GM23338 (cell line): ENCODE measurements at regions not wholly inside any gene's neighbourhood (a gene's known extent, or its start where the extent isn't known, plus 50 kb on each side); places are given as distances from the start of the nearest gene placed in this dataset.

Experiments used
- ATAC-seq: fragments of 200-7000 bp; cut with Tn5 transposase; 3 replicates; pipeline ENCODE4 v1.9.1; 2020
- DNase-seq: peaks from one replicate; pipeline ENCODE4 v3.0.0-alpha.2; 2015; ENCODE audit warnings: low spot score
- H2AFZ ChIP-seq: fragments of 200-600 bp; sonication (generic); 2 replicates; pipeline ENCODE4 v1.8.0; 2016; ENCODE audit warnings: antibody characterized with exemption, mild to moderate bottlenecking, moderate library complexity
- H3F3A ChIP-seq: fragments of 200-600 bp; sonication (generic); replicated peaks from 2 replicates; pipeline ENCODE4 v1.8.0; 2017; ENCODE audit warnings: antibody characterized with exemption, mixed run types, low read depth
- H3K27ac ChIP-seq: fragments of 200-600 bp; sonication (generic); 2 replicates; pipeline ENCODE4 v1.6.1; 2016; ENCODE audit warnings: low read depth
- H3K27me3 ChIP-seq: fragments of 200-600 bp; sonication (generic); 2 replicates; pipeline ENCODE4 v1.8.0; 2016; ENCODE audit warnings: mild to moderate bottlenecking, mixed run types, moderate library complexity; ENCODE audit not compliant: insufficient read depth
- H3K36me3 ChIP-seq: fragments of 200-600 bp; sonication (generic); 2 replicates; pipeline ENCODE4 v1.8.0; 2016; ENCODE audit warnings: mild to moderate bottlenecking; ENCODE audit not compliant: insufficient read depth
- H3K4me1 ChIP-seq: fragments of 200-600 bp; sonication (generic); 2 replicates; pipeline ENCODE4 v1.8.0; 2016; ENCODE audit warnings: mild to moderate bottlenecking, moderate library complexity; ENCODE audit not compliant: insufficient read depth
- H3K4me2 ChIP-seq: fragments of 200-600 bp; sonication (generic); 2 replicates; pipeline ENCODE4 v1.7.1; 2017; ENCODE audit warnings: mixed run types
- H3K4me3 ChIP-seq: fragments of 200-600 bp; sonication (generic); 2 replicates; pipeline ENCODE4 v1.6.1; 2016; ENCODE audit warnings: mixed run types
- H3K79me2 ChIP-seq: fragments of 200-600 bp; sonication (generic); replicated peaks from 2 replicates; pipeline ENCODE4 v1.8.0; 2017; ENCODE audit warnings: mild to moderate bottlenecking; ENCODE audit not compliant: insufficient read depth
- H3K9me2 ChIP-seq: fragments of 200-600 bp; sonication (generic); 2 replicates; pipeline ENCODE4 v1.8.0; 2017; ENCODE audit not compliant: insufficient read depth
- H4K20me1 ChIP-seq: fragments of 200-600 bp; sonication (generic); replicated peaks from 2 replicates; pipeline ENCODE4 v1.8.0; 2017; ENCODE audit warnings: mild to moderate bottlenecking; ENCODE audit not compliant: insufficient read depth
- H3K27ac Mint-ChIP-seq: 2 replicates; pipeline ENCODE4 v1.8.0; 2020; ENCODE audit warnings: inconsistent platforms, mild to moderate bottlenecking, moderate library complexity, mixed read lengths
- H3K27me3 Mint-ChIP-seq: 3 replicates; pipeline ENCODE4 v1.8.0; 2022; ENCODE audit warnings: low read depth, mild to moderate bottlenecking, moderate library complexity, mixed read lengths, inconsistent platforms; ENCODE audit not compliant: insufficient read depth, poor library complexity
- H3K36me3 Mint-ChIP-seq: 3 replicates; pipeline ENCODE4 v1.8.0; 2021; ENCODE audit warnings: low read depth, mild to moderate bottlenecking, inconsistent platforms, moderate library complexity, mixed read lengths
- H3K4me1 Mint-ChIP-seq: 3 replicates; pipeline ENCODE4 v1.8.0; 2020; ENCODE audit warnings: mild to moderate bottlenecking, inconsistent platforms, mixed read lengths
- H3K4me3 Mint-ChIP-seq: 3 replicates; pipeline ENCODE4 v1.8.0; 2021; ENCODE audit warnings: moderate library complexity, mild to moderate bottlenecking, inconsistent platforms, mixed read lengths
- H3K9me3 Mint-ChIP-seq: 3 replicates; pipeline ENCODE4 v1.8.0; 2020; ENCODE audit warnings: moderate library complexity, mild to moderate bottlenecking, inconsistent platforms, mixed read lengths
- CREB1 ChIP-seq: fragments of 250-450 bp; sonication (Bioruptor Pico); IDR thresholded peaks from 2 replicates; pipeline ENCODE4 v1.5.0; 2020; ENCODE audit warnings: low read depth, mild to moderate bottlenecking, moderate library complexity
- REST ChIP-seq: IDR thresholded peaks from one replicate; pipeline ENCODE4 v1.6.1; 2018; ENCODE audit warnings: antibody characterized with exemption; ENCODE audit not compliant: unreplicated experiment
- ZNF114 ChIP-seq: fragments of 250-450 bp; sonication (Bioruptor Pico); IDR thresholded peaks from 2 replicates; pipeline ENCODE4 v1.5.0; 2020; ENCODE audit warnings: mild to moderate bottlenecking, moderate library complexity
- ZNF331 ChIP-seq: fragments of 250-450 bp; sonication (Bioruptor Pico); IDR thresholded peaks from 2 replicates; pipeline ENCODE4 v1.5.0; 2020; ENCODE audit warnings: low read depth, mild to moderate bottlenecking, moderate library complexity
- TF ChIP-seq, protein P1 (sequence below): fragments of 250-450 bp; sonication (Bioruptor Pico); IDR thresholded peaks from 2 replicates; pipeline ENCODE4 v1.5.0; 2020; ENCODE audit warnings: mild to moderate bottlenecking, moderate library complexity
- TF ChIP-seq, protein P2 (sequence below), 2 experiments: fragments of 200-600 bp in 1 of 2; sonication (generic) in 1 of 2; conservative IDR thresholded peaks; 2 replicates each; pipeline versions ENCODE4 v1.5.1 to v1.6.1; 2016 to 2017; ENCODE audit warnings: antibody characterized with exemption in 2 of 2, low read depth in 2 of 2, mild to moderate bottlenecking in 2 of 2, moderate library complexity in 1 of 2

- Mint-ChIP-seq H3K27me3 (peaks cover 5% of the 10 kb centered on the region), H3K4me3 (no peak overlapping the region), H3K4me1 (no peaks in the 10 kb centered on the region), H3K9me3 (peaks cover 10% of the 10 kb centered on the region; the same call in 1 of the 3 replicates), H3K27ac (no peak overlapping the region), H3K36me3 (no peaks in the 10 kb centered on the region)
- Histone ChIP-seq H3K4me1 (no peaks in the 10 kb centered on the region), H3F3A (no peaks in the 10 kb centered on the region), H3K36me3 (no peaks in the 10 kb centered on the region), H4K20me1 (no peaks in the 10 kb centered on the region), H3K4me2 (no peak overlapping the region), H3K4me3 (no peak overlapping the region), H3K27ac (no peak overlapping the region), H2AFZ (no peak overlapping the region), H3K9me2 (no peaks in the 10 kb centered on the region), H3K79me2 (no peaks in the 10 kb centered on the region), H3K27me3 (no peaks in the 10 kb centered on the region)
- no peak for ATAC-seq
- no peak for DNase-seq
- TF ChIP-seq ZNF114 (CRISPR knock-in tag): no peak
- no peak for TF ChIP-seq CREB1 (CRISPR knock-in tag)
- TF ChIP-seq, protein P1, sequence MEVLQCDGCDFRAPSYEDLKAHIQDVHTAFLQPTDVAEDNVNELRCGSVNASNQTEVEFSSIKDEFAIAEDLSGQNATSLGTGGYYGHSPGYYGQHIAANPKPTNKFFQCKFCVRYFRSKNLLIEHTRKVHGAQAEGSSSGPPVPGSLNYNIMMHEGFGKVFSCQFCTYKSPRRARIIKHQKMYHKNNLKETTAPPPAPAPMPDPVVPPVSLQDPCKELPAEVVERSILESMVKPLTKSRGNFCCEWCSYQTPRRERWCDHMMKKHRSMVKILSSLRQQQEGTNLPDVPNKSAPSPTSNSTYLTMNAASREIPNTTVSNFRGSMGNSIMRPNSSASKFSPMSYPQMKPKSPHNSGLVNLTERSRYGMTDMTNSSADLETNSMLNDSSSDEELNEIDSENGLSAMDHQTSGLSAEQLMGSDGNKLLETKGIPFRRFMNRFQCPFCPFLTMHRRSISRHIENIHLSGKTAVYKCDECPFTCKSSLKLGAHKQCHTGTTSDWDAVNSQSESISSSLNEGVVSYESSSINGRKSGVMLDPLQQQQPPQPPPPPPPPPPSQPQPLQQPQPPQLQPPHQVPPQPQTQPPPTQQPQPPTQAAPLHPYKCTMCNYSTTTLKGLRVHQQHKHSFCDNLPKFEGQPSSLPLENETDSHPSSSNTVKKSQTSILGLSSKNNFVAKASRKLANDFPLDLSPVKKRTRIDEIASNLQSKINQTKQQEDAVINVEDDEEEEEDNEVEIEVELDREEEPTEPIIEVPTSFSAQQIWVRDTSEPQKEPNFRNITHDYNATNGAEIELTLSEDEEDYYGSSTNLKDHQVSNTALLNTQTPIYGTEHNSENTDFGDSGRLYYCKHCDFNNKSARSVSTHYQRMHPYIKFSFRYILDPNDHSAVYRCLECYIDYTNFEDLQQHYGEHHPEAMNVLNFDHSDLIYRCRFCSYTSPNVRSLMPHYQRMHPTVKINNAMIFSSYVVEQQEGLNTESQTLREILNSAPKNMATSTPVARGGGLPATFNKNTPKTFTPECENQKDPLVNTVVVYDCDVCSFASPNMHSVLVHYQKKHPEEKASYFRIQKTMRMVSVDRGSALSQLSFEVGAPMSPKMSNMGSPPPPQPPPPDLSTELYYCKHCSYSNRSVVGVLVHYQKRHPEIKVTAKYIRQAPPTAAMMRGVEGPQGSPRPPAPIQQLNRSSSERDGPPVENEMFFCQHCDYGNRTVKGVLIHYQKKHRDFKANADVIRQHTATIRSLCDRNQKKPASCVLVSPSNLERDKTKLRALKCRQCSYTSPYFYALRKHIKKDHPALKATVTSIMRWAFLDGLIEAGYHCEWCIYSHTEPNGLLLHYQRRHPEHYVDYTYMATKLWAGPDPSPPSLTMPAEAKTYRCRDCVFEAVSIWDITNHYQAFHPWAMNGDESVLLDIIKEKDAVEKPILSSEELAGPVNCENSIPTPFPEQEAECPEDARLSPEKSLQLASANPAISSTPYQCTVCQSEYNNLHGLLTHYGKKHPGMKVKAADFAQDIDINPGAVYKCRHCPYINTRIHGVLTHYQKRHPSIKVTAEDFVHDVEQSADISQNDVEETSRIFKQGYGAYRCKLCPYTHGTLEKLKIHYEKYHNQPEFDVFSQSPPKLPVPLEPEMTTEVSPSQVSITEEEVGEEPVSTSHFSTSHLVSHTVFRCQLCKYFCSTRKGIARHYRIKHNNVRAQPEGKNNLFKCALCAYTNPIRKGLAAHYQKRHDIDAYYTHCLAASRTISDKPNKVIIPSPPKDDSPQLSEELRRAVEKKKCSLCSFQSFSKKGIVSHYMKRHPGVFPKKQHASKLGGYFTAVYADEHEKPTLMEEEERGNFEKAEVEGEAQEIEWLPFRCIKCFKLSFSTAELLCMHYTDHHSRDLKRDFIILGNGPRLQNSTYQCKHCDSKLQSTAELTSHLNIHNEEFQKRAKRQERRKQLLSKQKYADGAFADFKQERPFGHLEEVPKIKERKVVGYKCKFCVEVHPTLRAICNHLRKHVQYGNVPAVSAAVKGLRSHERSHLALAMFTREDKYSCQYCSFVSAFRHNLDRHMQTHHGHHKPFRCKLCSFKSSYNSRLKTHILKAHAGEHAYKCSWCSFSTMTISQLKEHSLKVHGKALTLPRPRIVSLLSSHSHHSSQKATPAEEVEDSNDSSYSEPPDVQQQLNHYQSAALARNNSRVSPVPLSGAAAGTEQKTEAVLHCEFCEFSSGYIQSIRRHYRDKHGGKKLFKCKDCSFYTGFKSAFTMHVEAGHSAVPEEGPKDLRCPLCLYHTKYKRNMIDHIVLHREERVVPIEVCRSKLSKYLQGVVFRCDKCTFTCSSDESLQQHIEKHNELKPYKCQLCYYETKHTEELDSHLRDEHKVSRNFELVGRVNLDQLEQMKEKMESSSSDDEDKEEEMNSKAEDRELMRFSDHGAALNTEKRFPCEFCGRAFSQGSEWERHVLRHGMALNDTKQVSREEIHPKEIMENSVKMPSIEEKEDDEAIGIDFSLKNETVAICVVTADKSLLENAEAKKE (CRISPR knock-in tag): no peak
- TF ChIP-seq, protein P2, sequence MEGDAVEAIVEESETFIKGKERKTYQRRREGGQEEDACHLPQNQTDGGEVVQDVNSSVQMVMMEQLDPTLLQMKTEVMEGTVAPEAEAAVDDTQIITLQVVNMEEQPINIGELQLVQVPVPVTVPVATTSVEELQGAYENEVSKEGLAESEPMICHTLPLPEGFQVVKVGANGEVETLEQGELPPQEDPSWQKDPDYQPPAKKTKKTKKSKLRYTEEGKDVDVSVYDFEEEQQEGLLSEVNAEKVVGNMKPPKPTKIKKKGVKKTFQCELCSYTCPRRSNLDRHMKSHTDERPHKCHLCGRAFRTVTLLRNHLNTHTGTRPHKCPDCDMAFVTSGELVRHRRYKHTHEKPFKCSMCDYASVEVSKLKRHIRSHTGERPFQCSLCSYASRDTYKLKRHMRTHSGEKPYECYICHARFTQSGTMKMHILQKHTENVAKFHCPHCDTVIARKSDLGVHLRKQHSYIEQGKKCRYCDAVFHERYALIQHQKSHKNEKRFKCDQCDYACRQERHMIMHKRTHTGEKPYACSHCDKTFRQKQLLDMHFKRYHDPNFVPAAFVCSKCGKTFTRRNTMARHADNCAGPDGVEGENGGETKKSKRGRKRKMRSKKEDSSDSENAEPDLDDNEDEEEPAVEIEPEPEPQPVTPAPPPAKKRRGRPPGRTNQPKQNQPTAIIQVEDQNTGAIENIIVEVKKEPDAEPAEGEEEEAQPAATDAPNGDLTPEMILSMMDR (conservative IDR thresholded peaks at IDR 0.05; ENCODE audit: low read depth in 2 of 2): no peak
- TF ChIP-seq REST: no peak
- no peak for TF ChIP-seq ZNF331 (CRISPR knock-in tag)
Observed at GRCh38 chr5:179488975-179489374, 61.4 kb upstream of the RUFY1 start.
